ENCODE measurements at regions not wholly inside any gene's neighbourhood (a gene's known extent, or its start where the extent isn't known, plus 50 kb on each side); places are given as distances from the start of the nearest gene placed in this dataset.
"Not testable (repeated sequence)": the region's sequence is repeated elsewhere in the genome, so short reads cannot be mapped to it uniquely, and the experiment has no call there.

- no peak for DNase-seq
Observed at GRCh38 chr10:65328486-65328885, 1597.3 kb upstream of the LRRTM3 start.

GRCh38 chr10:65335311-65335710, 1590.5 kb upstream of the LRRTM3 start:
- DNase-seq, result no peak

GRCh38 chr10:65340340-65340739, 1585.5 kb upstream of the LRRTM3 start:
- no peak for DNase-seq

DNA sequence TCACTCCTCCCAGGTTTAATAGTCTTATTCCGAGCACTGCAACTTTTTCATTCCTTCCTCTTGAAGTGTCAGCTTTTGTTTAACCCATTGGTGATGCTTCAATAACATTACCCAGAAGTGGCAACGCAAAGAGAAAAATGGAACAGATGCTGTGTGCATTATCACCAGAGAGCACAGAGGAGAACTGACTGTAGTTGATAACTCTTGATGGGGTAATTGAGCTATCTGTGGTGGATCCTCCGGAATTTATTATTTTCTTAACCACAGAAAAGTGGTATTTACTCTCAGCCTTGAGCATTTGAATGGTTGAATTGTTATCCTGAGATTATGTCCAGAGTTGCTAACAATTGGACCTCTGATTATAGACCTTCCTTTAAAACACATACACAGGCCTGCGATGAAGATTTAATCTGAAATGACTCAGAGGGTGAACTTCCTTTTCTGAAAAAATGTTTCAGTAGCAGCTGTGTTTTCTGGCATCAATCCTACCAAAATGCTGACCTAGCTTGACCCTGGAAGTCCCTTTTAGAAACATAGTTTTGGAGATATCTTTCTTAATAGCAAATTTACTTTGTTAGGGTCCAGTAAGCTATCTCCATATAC, 1584.4 kb upstream of the LRRTM3 start:
- DNase-seq, result no peak

DNA sequence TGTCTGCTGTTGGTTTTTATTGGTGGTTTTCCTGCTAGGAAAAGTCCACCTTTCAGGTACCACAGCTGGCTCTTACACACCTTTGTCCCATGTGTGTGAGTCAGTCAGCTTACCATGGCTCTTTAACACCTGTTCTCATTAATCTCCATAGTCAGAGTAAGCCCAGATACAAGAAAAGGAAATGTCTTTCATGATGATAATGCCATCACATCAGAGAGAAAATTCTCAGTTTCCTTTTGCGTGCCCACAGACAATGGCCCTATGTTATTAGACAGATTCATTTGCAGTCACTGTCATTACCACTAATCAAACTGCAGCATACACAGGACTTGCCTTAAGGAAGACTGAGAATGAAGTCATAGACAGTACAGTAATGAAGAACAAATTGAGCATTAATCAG, 1583.6 kb upstream of the LRRTM3 start:
- DNase-seq, result no peak

DNA sequence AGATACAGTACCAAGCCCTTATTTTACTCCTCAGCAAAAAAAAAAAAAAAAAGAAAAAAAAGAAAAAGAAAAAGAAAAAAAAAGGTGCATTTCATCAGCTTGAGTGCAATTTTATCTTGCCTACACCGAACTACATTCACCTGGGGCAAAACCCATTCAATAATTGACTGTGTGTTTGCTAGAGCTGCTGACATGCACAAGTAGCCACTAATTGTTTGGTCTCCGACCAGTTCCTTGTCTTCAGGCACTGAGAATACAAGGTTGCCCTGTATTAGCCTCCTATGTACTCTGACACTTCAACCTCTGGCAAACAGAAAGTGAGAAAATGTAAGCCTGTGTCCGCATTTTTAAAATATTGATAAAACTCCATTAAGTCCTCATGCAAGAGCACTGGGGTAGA, 1579.4 kb upstream of the LRRTM3 start:
- no peak for DNase-seq

DNA sequence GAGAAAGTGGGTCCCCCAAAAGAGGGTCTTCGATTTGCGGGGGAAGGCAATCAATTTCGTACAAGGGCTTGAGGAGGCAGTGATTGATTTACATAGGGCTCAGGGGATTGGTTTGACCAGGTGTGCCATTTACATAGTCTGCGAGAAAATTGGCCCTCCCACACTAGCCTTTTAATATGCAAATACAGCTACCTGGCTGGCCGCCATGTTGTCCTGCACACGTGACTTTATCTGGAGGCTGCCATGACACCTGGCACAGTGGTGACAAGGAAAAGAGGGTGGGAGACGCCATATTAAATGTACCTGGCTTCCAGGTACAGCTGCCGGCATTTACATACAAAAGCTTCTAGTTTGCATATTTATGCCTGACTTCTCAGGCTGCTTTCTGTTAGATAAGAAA, 1577.2 kb upstream of the LRRTM3 start:
- no peak for DNase-seq

GRCh38 chr10:65350611-65351010, 1575.2 kb upstream of the LRRTM3 start:
- no peak for DNase-seq

GRCh38 chr10:65355141-65355680, 1570.6 kb upstream of the LRRTM3 start:
- DNase-seq, result no peak

- no peak for DNase-seq
Observed at GRCh38 chr10:65358565-65358964, 1567.3 kb upstream of the LRRTM3 start.

DNA sequence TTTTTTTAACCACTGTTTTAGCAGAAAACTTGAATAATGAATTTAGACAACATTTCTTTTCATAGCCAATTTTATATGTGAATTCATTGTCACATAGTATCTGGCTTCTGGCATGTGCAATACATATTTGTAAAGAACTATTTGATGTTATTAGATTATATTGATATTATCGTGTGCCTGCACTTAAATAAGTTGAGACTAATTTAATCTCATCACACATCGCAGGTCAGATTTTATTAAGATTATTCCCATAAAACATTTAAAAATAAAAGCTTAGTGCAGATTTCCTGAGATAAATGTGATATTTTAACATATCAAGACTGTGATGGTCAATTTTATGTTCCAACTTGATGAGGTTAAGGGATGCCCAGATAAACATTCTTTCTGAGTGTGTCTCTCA, 1565.3 kb upstream of the LRRTM3 start:
- DNase-seq, result no peak

- DNase-seq, result no peak
Observed at GRCh38 chr10:65365878-65366277, 1560.0 kb upstream of the LRRTM3 start.

GRCh38 chr10:65367706-65368105, 1558.1 kb upstream of the LRRTM3 start:
- DNase-seq, result no peak

GRCh38 chr10:65375528-65375927, 1550.3 kb upstream of the LRRTM3 start:
- no peak for DNase-seq

DNA sequence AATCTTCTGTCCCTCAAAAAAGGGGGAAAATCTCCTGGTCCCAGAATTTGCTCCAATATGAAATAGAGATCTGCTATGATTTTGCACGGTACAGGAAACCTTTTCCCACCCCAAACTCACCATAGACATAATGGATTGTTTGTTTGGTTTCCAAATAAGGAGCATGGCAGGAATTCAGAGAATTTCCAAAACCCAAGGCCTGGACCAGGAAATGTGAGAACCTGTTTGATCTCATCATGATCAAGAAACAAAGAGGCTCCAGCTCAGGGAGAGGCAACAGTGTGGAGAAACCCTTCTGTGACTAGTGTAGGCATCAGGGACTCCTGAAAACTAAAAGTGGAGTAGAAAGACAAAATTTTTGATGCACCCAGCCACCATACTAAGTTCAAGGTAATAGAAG, 1548.1 kb upstream of the LRRTM3 start:
- no peak for DNase-seq

DNA sequence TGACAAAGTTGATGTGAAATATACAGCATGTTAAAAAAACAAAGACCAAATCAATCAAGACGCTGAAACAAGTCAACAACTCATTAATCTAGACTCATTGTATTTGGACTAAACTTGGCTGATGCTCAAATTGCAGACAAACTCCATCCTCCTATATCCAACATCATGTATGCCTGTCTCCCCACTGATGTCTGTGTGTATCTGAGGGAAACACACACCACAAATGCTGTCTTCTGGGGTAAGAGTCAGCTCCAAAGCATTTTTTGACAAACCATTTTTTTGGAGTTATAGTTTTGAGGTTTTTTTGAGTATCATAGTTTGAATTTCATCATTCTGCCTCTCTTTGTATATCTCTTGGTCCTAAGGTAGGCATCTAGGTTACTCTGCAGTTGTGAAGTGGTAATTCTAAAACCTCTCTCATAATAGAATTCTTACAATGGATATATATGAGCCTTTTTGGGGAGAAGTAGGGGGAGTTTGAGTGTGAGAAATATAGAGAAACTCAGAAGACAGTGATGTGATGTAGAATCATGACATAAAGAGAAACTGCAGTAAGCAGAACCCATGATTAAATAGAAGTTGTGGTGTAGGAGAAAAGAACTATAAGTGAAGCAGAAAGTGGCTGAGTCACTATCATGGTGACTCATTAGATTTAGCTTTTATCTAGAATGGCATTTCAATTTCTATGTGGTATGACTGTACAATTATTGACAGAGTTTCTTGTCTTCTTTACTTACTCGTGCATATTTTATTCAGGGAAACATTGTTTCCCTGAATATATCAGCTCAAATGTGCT, 1531.1 kb upstream of the LRRTM3 start:
- DNase-seq, result no peak

DNA sequence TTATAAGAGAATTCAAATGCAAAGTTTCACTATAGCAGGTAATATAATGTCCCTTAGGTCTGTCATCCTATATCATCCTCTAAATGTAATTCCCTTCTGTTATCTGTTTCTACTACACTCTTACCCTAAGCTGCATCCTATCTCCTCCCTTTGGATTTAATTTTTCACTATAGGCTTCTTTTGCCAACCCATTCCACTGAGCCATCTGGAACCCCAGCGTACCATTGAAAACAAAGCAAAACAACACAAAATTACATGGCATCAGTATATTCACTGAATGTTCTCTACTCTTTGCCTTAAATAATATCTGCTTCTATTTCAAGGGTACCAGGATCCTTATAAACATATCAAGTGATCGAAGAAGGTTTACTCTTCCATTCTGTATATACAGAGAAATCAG, 1530.2 kb upstream of the LRRTM3 start:
- DNase-seq, result no peak

- no peak for DNase-seq
Observed at GRCh38 chr10:65396997-65397396, 1528.8 kb upstream of the LRRTM3 start.

- no peak for DNase-seq
Observed at GRCh38 chr10:65408401-65408800, 1517.4 kb upstream of the LRRTM3 start.

DNA sequence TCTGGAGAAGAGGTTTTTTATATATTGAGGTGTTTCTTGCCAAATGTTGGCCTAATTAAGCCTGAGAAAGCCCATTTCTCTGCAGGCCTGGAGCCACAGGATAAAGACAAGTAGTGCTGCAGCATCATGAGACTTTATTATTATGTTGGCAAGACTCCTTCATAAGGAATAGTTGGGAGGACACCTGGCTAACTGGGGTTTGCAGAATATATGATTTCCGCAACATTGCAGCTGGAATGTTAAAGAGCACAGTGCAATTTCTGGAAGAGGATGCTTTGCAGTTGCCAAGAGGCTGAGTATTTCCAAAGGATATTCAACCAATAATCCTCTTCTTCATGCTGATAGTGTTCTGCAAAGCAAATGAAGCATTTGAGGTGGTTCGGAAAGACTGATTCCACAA, 1512.8 kb upstream of the LRRTM3 start:
- DNase-seq, result no peak

DNA sequence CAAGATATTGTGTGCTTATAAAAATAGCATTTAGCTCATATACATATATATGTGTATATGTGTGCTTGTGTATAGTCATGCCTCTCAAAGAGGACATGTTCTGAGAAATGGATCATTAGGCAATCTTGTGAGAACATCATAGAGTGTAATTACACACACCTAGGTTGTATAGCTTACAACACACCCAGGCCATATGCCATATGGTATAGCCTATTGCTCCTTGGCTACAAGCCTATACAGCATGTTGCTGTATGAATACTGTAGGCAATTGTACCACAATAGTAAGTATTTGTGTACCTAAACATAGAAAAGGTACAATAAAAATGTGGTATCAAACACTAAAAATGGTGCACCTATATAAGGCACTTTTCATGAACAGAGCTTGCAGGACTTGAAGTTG, 1510.5 kb upstream of the LRRTM3 start:
- DNase-seq, result no peak

- no peak for DNase-seq
Observed at GRCh38 chr10:65416094-65416493, 1509.7 kb upstream of the LRRTM3 start.

- DNase-seq, result no peak
Observed at GRCh38 chr10:65419629-65420028, 1506.2 kb upstream of the LRRTM3 start.

- DNase-seq, result no peak
Observed at GRCh38 chr10:65423043-65423442, 1502.8 kb upstream of the LRRTM3 start.

GRCh38 chr10:65429381-65429780, 1496.5 kb upstream of the LRRTM3 start:
- not testable (repeated sequence) for DNase-seq
